OCI-LY1 (cell line): ENCODE measurements at regions not wholly inside any gene's neighbourhood (a gene's known extent, or its start where the extent isn't known, plus 50 kb on each side); places are given as distances from the start of the nearest gene placed in this dataset.
A peak's percentile ranks its signal among the peaks of the same experiment; 100 is the strongest.

Experiments used
- H2AFZ ChIP-seq: fragments of 200-600 bp; sonication (generic), shearing (Covaris generic); 2 replicates; pipeline ENCODE4 v1.6.0; 2014; ENCODE audit warnings: antibody characterized with exemption, mild to moderate bottlenecking, low read length
- H3F3A ChIP-seq: fragments of 200-600 bp; sonication (generic), shearing (Covaris generic); 2 replicates; pipeline ENCODE4 v1.6.0; 2014; ENCODE audit warnings: mild to moderate bottlenecking, antibody characterized with exemption, low read length, moderate library complexity; ENCODE audit not compliant: insufficient read depth
- H3K27ac ChIP-seq: fragments of 200-600 bp; sonication (generic); 2 replicates; pipeline ENCODE4 v1.5.1; 2014; ENCODE audit warnings: low read length, mixed run types, mild to moderate bottlenecking, low read depth; ENCODE audit not compliant: poor library complexity, severe bottlenecking
- H3K27me3 ChIP-seq: fragments of 200-600 bp; sonication (generic); 2 replicates; pipeline ENCODE4 v1.6.0; 2014; ENCODE audit warnings: antibody characterized with exemption, mild to moderate bottlenecking, low read length, moderate library complexity; ENCODE audit not compliant: insufficient read depth
- H3K36me3 ChIP-seq: fragments of 200-600 bp; sonication (generic); 2 replicates; pipeline ENCODE4 v1.6.1; 2014; ENCODE audit warnings: mild to moderate bottlenecking, antibody characterized with exemption, low read length, moderate library complexity, mixed read lengths; ENCODE audit not compliant: insufficient read depth
- H3K4me1 ChIP-seq: fragments of 200-600 bp; sonication (generic); 2 replicates; pipeline ENCODE4 v1.5.1; 2014; ENCODE audit warnings: mild to moderate bottlenecking, low read length, moderate library complexity; ENCODE audit not compliant: insufficient read depth, severe bottlenecking
- H3K4me2 ChIP-seq: fragments of 200-600 bp; sonication (generic), shearing (Covaris generic); 2 replicates; pipeline ENCODE4 v1.6.1; 2014; ENCODE audit warnings: low read length
- H3K4me3 ChIP-seq: fragments of 200-600 bp; sonication (generic); 2 replicates; pipeline ENCODE4 v1.5.1; 2014; ENCODE audit warnings: low read length, low read depth, mild to moderate bottlenecking, mixed read lengths; ENCODE audit not compliant: poor library complexity, severe bottlenecking
- H3K79me2 ChIP-seq: fragments of 200-600 bp; shearing (Covaris generic); 2 replicates; pipeline ENCODE4 v1.6.1; 2016; ENCODE audit warnings: mixed run types, low read length, mixed read lengths; ENCODE audit not compliant: insufficient read depth
- H3K9ac ChIP-seq: fragments of 200-600 bp; sonication (generic), shearing (Covaris generic); 2 replicates; pipeline ENCODE4 v1.6.1; 2014; ENCODE audit warnings: mild to moderate bottlenecking, low read length, mixed read lengths
- H3K9me2 ChIP-seq: fragments of 200-600 bp; sonication (generic), shearing (Covaris generic); 2 replicates; pipeline ENCODE4 v1.6.1; 2014; ENCODE audit warnings: low read depth, mild to moderate bottlenecking, low read length, mixed read lengths
- H3K9me3 ChIP-seq: fragments of 200-600 bp; shearing (Covaris generic); 2 replicates; pipeline ENCODE4 v1.6.1; 2014; ENCODE audit warnings: low read length, mixed read lengths
- H4K20me1 ChIP-seq: fragments of 200-600 bp; sonication (generic), shearing (Covaris generic); 2 replicates; pipeline ENCODE4 v1.6.0; 2016; ENCODE audit warnings: mild to moderate bottlenecking, low read length; ENCODE audit not compliant: insufficient read depth
- CTCF ChIP-seq: fragments of 200-600 bp; sonication (generic), shearing (Covaris generic); IDR thresholded peaks from 2 replicates; pipeline ENCODE4 v1.5.1; 2017; ENCODE audit warnings: mild to moderate bottlenecking, antibody characterized with exemption, low read length, moderate library complexity, mixed read lengths
- EZH2 ChIP-seq: fragments of 200-600 bp; sonication (generic), shearing (Covaris generic); IDR thresholded peaks from 2 replicates; pipeline ENCODE4 v1.8.0; 2017; ENCODE audit warnings: borderline replicate concordance, mixed run types, mild to moderate bottlenecking, antibody characterized with exemption, low read length, moderate library complexity, mixed read lengths

DNA sequence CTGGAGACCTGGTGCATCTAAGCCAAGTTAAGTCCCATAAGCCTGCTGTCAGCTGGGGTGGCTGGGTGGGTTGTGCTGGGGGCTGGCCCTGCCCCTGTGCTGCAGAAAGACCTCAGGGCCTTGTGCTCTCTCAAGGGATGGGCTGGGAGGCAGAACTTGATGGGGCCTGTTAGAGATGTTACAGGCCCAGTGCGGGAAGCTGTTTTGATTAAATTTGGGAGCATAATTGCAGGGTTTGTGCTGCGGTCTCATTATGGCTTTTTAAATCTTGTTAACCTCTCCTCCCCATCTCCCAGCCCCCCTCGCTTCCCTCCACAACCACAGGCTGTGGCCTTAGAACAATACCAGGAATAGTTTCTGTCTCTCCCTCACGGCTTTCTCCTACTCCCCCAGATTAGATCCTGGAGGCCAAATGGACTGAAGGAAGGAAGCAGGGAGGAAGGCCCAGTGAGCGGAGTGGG, 87.6 kb upstream of the TLE3 start:
- no peak for TF ChIP-seq EZH2
- no peak for TF ChIP-seq CTCF
- no peaks in the 10 kb centered on the region for H3K27me3 ChIP-seq
- no peaks in the 10 kb centered on the region for H3K36me3 ChIP-seq
- no peak overlapping the region for H3K4me2 ChIP-seq
- H4K20me1 ChIP-seq: no peaks in the 10 kb centered on the region
- H3F3A ChIP-seq: no peaks in the 10 kb centered on the region
- no peaks in the 10 kb centered on the region for H3K9me2 ChIP-seq
- no peak overlapping the region for H3K9ac ChIP-seq
- no peak overlapping the region for H3K4me3 ChIP-seq
- no peaks in the 10 kb centered on the region for H3K4me1 ChIP-seq
- no peaks in the 10 kb centered on the region for H3K79me2 ChIP-seq
- no peaks in the 10 kb centered on the region for H3K9me3 ChIP-seq
- H2AFZ ChIP-seq: no peak overlapping the region
- H3K27ac ChIP-seq: no peak overlapping the region

DNA sequence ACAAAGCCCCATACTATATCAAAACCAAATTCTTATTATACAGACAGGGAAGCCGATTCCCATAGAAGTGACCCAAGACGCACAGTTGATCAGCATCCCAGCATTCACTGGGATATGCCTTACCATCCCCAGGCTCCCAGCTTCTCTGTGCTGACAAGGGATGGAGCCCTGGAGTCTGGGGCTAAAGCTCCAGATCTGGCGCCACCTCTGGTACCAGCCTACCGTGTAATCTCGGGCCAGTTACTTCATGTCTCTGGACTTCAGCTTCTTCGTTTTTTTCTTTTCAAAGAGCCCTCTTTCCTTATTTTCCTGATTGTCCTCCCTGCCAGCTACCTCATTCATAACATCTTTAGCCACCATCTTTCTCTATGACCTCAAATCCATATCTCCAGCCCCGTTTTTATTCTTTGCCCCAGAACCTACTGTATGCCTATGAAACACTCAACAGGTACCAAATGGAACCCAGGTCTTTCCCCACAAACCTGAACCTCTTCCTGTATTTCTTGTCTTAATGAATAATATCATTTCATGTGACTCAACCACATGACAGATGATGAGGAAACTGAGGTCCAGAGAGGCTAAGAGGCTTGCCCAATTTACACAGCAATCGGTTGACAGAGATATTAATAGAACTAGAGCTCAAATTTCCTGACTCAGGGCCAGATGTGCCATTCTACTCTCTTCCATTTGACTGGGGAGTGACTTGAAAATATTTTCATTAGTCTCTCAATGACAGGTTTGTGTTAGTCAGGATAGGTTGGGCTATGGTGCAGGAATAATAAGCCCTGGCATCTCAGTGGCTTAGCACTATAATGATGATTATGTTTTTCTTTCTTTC, 85.4 kb upstream of the TLE3 start:
- TF ChIP-seq EZH2: no peak
- peak; percentile 34; the same call in 1 of the 2 replicates for TF ChIP-seq CTCF
- H4K20me1 ChIP-seq: no peaks in the 10 kb centered on the region

GRCh38 chr15:70181626-70182255, 84.0 kb upstream of the TLE3 start:
- Histone ChIP-seq H3K27me3 (no peaks in the 10 kb centered on the region), H3K9me3 (no peaks in the 10 kb centered on the region), H3K36me3 (no peaks in the 10 kb centered on the region), H3K79me2 (no peaks in the 10 kb centered on the region), H3K4me3 (no peak overlapping the region), H3K27ac (no peak overlapping the region), H4K20me1 (no peaks in the 10 kb centered on the region), H3F3A (no peaks in the 10 kb centered on the region), H3K4me2 (no peak overlapping the region), H2AFZ (no peak overlapping the region), H3K4me1 (no peaks in the 10 kb centered on the region), H3K9me2 (no peaks in the 10 kb centered on the region), H3K9ac (no peak overlapping the region)
- no peak; the same call in 1 of the 2 replicates for TF ChIP-seq CTCF
- TF ChIP-seq EZH2: no peak

More for the DNA sequence above, 85.4 kb upstream of the TLE3 start:
- Histone ChIP-seq H2AFZ (no peak overlapping the region), H3K9me3 (no peaks in the 10 kb centered on the region), H3K79me2 (no peaks in the 10 kb centered on the region), H3K27ac (no peak overlapping the region), H3K4me1 (no peaks in the 10 kb centered on the region), H3K36me3 (no peaks in the 10 kb centered on the region), H3K27me3 (no peaks in the 10 kb centered on the region), H3K9me2 (no peaks in the 10 kb centered on the region), H3K9ac (no peak overlapping the region), H3K4me2 (no peak overlapping the region), H3K4me3 (no peak overlapping the region), H3F3A (no peaks in the 10 kb centered on the region)
